ENCODE measurements at regions not wholly inside any gene's neighbourhood (a gene's known extent, or its start where the extent isn't known, plus 50 kb on each side); places are given as distances from the start of the nearest gene placed in this dataset.

GRCh38 chr10:118943253-118943652 is 86.3 kb upstream of the NANOS1 start:
- WGBS, 2 donors, result 73 to 80% methylated on average over 2 of the region's 2 CpGs
- DNase-seq, result no peak

GRCh38 chr10:118944959-118945633 is 84.4 kb upstream of the NANOS1 start:
- H3K4me3 ChIP-seq, result no peak overlapping the region
- TF ChIP-seq CTCF (IDR thresholded peaks at IDR 0.05; ENCODE audit: control extremely low read depth, extremely low read depth), result no peak
- peaks cover 0 to 3% (median 0%) of the 10 kb centered on the region in 5 donors for H3K4me1 ChIP-seq (ENCODE audit: control insufficient read depth in 5 of 5, insufficient read depth in 5 of 5, low read length in 5 of 5)
- H3K9ac ChIP-seq (ENCODE audit: insufficient read depth in 1 of 2, low read length in 2 of 2), result no peak overlapping the region
- no peaks in the 10 kb centered on the region for H3K27me3 ChIP-seq (ENCODE audit: control insufficient read depth in 3 of 3, insufficient read depth in 3 of 3, low read length in 2 of 3)
- no peak for DNase-seq
- no peaks in the 10 kb centered on the region for H3K36me3 ChIP-seq (ENCODE audit: control insufficient read depth in 4 of 4, insufficient read depth in 4 of 4, low read length in 4 of 4)
- no peak overlapping the region for H3K27ac ChIP-seq (ENCODE audit: low read depth in 1 of 2, low read length in 1 of 2)
- no peaks in the 10 kb centered on the region for H3K9me3 ChIP-seq (ENCODE audit: control insufficient read depth in 4 of 4, insufficient read depth in 3 of 4, low read length in 3 of 4)
- no peak for ATAC-seq (ENCODE audit: insufficient read depth, low FRiP score)
- WGBS, 2 donors, result 82 to 87% methylated on average over 8 of the region's 8 CpGs

More at GRCh38 chr10:118943253-118943652, 86.3 kb upstream of the NANOS1 start:
- ATAC-seq (ENCODE audit: insufficient read depth, low FRiP score), result no peak
- Histone ChIP-seq H3K9ac (ENCODE audit: insufficient read depth in 1 of 2, low read length in 2 of 2) (no peak overlapping the region), H3K27me3 (ENCODE audit: control insufficient read depth in 3 of 3, insufficient read depth in 3 of 3, low read length in 2 of 3) (no peaks in the 10 kb centered on the region), H3K36me3 (ENCODE audit: control insufficient read depth in 4 of 4, insufficient read depth in 4 of 4, low read length in 4 of 4) (no peaks in the 10 kb centered on the region), H3K9me3 (ENCODE audit: control insufficient read depth in 4 of 4, insufficient read depth in 3 of 4, low read length in 3 of 4) (no peaks in the 10 kb centered on the region), H3K4me3 (no peak overlapping the region), H3K27ac (ENCODE audit: low read depth in 1 of 2, low read length in 1 of 2) (no peak overlapping the region), H3K4me1 (ENCODE audit: control insufficient read depth in 5 of 5, insufficient read depth in 5 of 5, low read length in 5 of 5) (no peaks in the 10 kb centered on the region)
- TF ChIP-seq CTCF (IDR thresholded peaks at IDR 0.05; ENCODE audit: control extremely low read depth, extremely low read depth), result no peak

GRCh38 chr10:118948786-118949185 is 80.7 kb upstream of the NANOS1 start:
- Histone ChIP-seq H3K9me3 (ENCODE audit: control insufficient read depth in 4 of 4, insufficient read depth in 3 of 4, low read length in 3 of 4) (no peaks in the 10 kb centered on the region), H3K27me3 (ENCODE audit: control insufficient read depth in 3 of 3, insufficient read depth in 3 of 3, low read length in 2 of 3) (no peaks in the 10 kb centered on the region), H3K9ac (ENCODE audit: insufficient read depth in 1 of 2, low read length in 2 of 2) (no peak overlapping the region), H3K27ac (ENCODE audit: low read depth in 1 of 2, low read length in 1 of 2) (no peak overlapping the region), H3K36me3 (ENCODE audit: control insufficient read depth in 4 of 4, insufficient read depth in 4 of 4, low read length in 4 of 4) (no peaks in the 10 kb centered on the region), H3K4me3 (no peak overlapping the region), H3K4me1 (ENCODE audit: control insufficient read depth in 5 of 5, insufficient read depth in 5 of 5, low read length in 5 of 5) (peaks cover 0 to 6% (median 0%) of the 10 kb centered on the region in 5 donors)
- ATAC-seq (ENCODE audit: insufficient read depth, low FRiP score) (no peak), DNase-seq (no peak)
- no peak for TF ChIP-seq CTCF (IDR thresholded peaks at IDR 0.05; ENCODE audit: control extremely low read depth, extremely low read depth)
- WGBS, 2 donors, result 78 to 81% methylated on average over 3 of the region's 3 CpGs
